Activated gamma-delta T cell treated with Interleukin-2 at 50 U/mL for 16 hours (primary cell): ENCODE measurements at regions not wholly inside any gene's neighbourhood (a gene's known extent, or its start where the extent isn't known, plus 50 kb on each side); places are given as distances from the start of the nearest gene placed in this dataset.
"Not testable (repeated sequence)": the region's sequence is repeated elsewhere in the genome, so short reads cannot be mapped to it uniquely, and the experiment has no call there.

Source experiments
- DNase-seq: peaks from one replicate; pipeline ENCODE4 v3.0.0-alpha.2; 2020

DNA sequence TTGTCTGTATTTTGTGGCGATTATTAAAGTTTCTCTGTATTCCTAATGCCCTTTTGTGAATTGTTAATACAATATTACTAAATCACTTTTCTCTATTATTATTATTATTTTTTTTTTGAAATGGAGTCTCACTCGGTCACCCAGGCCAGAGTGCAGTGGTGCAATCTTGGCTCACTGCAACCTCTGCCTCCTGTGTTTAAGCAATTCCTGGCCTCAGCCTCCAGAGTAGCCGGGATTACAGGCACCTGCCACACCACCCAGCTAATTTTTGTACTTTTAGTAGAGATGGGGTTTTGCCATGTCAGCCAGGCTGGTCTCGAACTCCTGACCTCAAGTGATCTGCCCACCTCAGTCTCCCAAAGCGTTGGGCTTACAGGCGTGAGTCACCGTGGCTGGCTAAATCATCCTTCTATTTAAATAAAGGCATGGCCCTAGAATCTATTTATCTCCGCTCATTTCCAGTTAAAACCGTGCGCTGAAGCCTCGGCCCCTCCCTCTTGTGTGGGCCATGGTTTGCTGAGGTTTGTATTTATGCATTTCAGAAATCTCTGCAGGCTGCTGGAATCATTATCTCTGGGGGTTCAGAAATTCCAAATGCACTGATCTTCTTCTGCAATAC lies 1136.4 kb upstream of the TMEM132C start:
- no peak for DNase-seq

DNA sequence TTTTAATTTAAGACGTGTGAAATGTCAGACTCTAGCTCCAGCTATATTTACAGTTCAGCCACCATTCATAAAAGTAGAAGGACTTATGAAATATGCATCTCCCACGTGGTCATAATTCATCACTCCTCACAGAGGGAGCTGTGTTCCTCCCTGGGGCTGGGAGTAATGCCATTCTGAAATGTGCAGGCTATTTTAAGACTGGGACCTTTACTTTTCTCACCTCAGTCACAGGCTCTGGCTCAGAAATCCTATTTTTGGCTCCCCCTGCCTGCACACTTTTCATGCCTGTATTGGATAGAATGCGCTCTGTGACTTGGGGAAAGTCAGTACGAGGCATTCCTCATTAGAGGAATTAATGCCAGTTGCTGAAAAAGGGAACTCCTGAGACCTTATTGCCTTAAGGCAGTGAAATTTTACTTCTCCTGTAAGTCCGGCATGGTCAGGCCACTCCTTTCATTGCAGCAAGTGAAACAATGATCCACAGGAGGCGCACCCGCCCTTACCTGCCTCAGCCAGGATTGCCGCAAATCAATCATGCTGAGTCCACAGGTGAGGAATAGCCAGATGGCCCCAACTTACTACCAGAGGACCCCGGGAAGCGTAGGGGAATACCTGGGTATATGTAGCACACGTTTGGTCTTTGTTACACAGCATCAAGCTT lies 1133.2 kb upstream of the TMEM132C start:
- no peak for DNase-seq

GRCh38 chr12:127140864-127141484 lies 1126.0 kb upstream of the TMEM132C start:
- DNase-seq, result not testable (repeated sequence)

GRCh38 chr12:127143020-127143419 lies 1124.0 kb upstream of the TMEM132C start:
- DNase-seq, result no peak

DNA sequence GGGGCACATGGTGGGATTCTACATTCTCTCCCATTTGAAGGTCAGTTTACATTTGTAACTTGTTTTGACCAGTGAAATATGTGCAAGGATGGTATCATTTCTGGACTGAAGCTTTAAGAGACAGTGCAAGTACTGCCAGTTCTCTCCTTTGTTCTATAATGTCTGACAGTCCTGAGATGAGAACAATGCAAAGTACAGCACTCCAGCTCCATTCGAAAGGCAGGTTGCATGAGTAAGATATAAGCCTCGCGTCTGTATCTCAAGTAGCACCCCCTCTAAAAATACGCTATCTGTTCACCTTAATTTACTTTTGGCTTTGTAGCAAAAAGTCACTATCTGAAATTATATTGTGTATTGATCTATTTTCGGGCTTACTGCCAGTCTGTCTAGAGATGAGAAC lies 1122.2 kb upstream of the TMEM132C start:
- no peak for DNase-seq

DNA sequence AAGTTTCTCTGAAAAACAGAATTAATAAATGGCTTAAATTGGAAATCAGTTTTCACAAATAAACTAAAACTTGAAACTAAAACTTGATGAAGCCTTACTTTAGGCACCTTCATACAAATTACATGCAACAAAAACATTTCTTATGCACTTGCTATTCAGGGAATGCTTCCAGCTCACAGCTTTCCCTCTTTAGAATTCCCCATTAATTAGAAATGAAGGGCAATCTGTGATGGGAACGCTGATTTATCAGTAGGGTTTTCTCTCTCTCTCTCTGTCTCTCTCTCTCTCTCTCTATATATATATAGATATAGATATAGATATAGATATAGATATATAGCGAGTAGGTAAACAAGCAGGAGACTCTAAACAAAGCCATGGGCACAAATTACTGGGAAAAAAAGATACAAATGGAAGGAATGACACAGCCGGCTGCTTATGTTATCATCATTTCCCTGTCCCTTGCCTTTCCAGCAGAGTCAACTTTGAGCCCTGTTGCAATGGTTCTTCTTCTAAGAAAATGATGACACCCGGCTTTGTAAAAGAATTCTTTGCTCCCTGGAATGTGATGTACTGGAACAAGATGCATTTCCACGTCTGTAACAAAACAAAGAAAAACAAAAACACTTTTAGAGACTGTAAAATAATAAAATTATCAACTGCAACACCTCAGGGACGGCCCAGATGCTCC lies 1121.6 kb upstream of the TMEM132C start:
- DNase-seq, result no peak

- DNase-seq, result peak; percentile 81
Observed at GRCh38 chr12:127145929-127146789, 1120.8 kb upstream of the TMEM132C start.

- DNase-seq, result no peak
Observed at GRCh38 chr12:127146991-127147718, 1119.8 kb upstream of the TMEM132C start.

- DNase-seq, result no peak
Observed at GRCh38 chr12:127147724-127148123, 1119.2 kb upstream of the TMEM132C start.

DNA sequence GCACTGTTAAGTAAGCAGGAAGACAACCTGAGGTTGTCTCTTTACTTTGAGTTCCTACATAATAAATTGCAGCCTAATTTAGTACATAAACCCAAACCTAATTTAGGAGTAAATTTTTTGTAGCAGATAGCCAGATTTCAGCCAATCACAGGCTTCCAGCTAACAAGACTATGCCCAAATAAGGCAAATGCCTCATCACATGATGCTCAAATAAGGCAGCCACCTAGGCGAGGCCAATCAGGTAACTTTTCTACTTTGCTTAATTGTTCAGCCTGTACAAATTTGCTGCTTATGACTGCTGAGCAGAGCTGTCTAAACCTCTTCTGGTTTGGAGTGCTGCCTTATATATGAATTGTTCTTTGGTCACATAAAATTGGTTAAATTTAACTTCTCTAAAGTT lies 1118.7 kb upstream of the TMEM132C start:
- DNase-seq, result no peak

GRCh38 chr12:127149226-127149964 lies 1117.6 kb upstream of the TMEM132C start:
- DNase-seq, result no peak

- no peak for DNase-seq
Observed at GRCh38 chr12:127150028-127150427, 1116.9 kb upstream of the TMEM132C start.

- no peak for DNase-seq
Observed at GRCh38 chr12:127150479-127150878, 1116.5 kb upstream of the TMEM132C start.

DNA sequence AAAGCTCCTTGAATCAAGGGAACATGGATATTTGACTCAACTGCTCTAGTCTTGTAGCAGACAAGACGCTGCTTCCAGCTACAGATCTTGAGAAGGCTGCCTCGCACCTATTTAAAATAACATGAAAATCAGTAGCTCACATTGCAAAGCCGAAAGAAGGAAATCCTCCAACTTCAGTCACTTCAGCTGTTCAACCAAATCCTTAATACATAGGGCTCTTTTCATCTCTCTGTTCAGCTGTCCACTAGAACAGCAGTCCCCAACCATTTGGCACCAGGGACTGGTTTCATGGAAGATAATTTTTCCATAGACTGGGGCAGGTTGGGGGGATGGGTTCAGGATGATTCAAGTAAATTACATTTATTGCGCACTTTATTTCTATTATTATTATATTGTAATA lies 1116.0 kb upstream of the TMEM132C start:
- no peak for DNase-seq

GRCh38 chr12:127153996-127154395 lies 1113.0 kb upstream of the TMEM132C start:
- DNase-seq, result no peak

GRCh38 chr12:127154830-127155229 lies 1112.1 kb upstream of the TMEM132C start:
- not testable (repeated sequence) for DNase-seq

DNA sequence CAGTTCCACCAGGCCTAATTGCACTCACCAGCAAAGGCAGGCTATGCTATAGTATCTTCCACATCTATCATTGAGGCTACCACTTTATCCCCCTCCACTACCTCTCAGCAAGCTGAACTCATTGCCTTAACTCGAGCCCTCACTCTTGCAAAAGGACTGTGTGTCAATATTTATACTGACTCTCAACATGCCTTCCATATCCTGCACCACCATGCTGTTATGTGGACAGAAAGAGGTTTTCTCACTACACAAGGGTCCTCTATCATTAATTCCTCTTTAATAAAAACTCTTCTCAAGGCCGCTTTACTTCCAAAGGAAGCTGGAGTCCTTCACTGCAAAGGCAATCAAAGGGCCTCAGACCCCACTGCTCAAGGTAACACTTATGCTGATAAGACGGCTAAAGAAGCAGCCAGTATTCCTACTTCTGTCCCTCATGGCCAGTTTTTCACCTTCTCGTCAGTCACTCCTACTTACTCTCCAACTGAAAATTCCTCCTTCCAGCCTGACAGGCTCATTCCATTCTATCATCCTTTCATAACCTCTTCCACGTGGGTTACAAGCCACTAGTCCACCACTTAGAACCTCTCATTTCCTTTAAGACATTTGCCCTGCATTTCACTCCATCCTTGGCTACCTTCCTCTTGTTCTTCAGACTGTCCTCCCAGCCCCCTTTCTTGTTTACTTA lies 1110.9 kb upstream of the TMEM132C start:
- not testable (repeated sequence) for DNase-seq

DNA sequence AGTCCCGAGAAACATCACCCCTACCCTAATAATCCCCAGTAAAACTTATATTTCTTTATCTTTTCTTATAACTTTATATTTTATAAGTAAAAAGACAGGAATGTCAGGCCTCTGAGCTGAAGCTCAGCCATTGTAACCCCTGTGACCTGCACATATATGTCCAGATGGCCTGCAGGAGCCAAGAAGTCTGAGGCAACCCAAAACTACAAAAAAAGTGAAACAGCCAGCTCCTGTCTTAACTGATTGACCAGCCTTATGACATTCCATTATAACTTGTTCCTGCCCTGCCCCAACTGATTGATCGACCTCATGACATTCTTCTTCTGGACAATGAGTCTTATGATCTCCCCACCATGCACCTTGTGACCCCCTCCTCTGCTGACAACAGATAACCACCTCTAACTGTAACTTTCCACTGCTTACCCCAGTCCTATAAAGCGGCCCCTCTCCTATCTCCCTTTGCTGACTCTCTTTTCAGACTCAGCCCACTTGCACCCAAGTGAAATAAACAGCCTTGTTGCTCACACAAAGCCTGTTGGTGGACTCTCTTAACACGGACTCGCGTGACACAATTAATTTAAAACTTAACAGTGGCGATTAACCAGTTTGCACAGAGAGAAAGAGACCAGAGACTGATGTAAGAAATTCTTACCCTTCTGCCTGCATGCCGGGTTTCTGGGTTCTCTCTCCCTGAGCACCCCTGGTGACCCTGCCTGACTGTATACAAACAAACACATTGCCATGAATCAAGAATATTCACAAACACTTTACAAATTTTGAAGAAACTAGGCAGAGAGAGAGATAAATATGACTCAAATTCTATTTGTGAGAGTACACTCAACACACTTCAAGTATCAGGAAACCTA lies 1109.2 kb upstream of the TMEM132C start:
- not testable (repeated sequence) for DNase-seq

GRCh38 chr12:127158385-127159061 lies 1108.4 kb upstream of the TMEM132C start:
- no peak for DNase-seq
